ENCODE measurements at regions not wholly inside any gene's neighbourhood (a gene's known extent, or its start where the extent isn't known, plus 50 kb on each side); places are given as distances from the start of the nearest gene placed in this dataset.

DNA sequence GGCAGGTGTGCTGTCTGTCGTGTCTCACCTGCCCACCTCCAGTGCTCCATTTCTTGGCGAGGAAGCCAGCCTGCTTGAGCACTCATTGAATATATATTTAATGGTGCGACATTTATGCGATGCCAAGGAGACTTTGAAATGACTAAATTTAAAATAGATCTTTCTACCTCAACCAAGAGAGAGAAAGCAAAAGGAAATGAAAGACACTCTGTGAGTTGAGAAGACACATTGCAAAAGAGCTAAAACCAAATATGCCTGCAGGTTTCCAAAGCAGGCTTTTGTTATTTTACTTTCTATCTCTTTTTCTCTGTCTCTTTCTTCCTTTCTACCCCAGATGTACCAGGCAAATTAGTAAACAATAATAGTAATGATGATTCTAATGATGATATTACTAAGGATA, 53.6 kb upstream of the AOAH start:
- TF ChIP-seq TCF7L2 (IDR thresholded peaks at IDR 0.05; ENCODE audit: low read depth, low read length) (no peak), POLR2AphosphoS5 (IDR thresholded peaks at IDR 0.05; ENCODE audit: low read depth, low read length) (no peak), SIN3A (IDR thresholded peaks at IDR 0.05; ENCODE audit: borderline replicate concordance, insufficient read depth, low read depth, low read length) (no peak)
- TF ChIP-seq, protein P1, sequence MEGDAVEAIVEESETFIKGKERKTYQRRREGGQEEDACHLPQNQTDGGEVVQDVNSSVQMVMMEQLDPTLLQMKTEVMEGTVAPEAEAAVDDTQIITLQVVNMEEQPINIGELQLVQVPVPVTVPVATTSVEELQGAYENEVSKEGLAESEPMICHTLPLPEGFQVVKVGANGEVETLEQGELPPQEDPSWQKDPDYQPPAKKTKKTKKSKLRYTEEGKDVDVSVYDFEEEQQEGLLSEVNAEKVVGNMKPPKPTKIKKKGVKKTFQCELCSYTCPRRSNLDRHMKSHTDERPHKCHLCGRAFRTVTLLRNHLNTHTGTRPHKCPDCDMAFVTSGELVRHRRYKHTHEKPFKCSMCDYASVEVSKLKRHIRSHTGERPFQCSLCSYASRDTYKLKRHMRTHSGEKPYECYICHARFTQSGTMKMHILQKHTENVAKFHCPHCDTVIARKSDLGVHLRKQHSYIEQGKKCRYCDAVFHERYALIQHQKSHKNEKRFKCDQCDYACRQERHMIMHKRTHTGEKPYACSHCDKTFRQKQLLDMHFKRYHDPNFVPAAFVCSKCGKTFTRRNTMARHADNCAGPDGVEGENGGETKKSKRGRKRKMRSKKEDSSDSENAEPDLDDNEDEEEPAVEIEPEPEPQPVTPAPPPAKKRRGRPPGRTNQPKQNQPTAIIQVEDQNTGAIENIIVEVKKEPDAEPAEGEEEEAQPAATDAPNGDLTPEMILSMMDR (IDR thresholded peaks at IDR 0.05), result no peak
- TF ChIP-seq, protein P2, sequence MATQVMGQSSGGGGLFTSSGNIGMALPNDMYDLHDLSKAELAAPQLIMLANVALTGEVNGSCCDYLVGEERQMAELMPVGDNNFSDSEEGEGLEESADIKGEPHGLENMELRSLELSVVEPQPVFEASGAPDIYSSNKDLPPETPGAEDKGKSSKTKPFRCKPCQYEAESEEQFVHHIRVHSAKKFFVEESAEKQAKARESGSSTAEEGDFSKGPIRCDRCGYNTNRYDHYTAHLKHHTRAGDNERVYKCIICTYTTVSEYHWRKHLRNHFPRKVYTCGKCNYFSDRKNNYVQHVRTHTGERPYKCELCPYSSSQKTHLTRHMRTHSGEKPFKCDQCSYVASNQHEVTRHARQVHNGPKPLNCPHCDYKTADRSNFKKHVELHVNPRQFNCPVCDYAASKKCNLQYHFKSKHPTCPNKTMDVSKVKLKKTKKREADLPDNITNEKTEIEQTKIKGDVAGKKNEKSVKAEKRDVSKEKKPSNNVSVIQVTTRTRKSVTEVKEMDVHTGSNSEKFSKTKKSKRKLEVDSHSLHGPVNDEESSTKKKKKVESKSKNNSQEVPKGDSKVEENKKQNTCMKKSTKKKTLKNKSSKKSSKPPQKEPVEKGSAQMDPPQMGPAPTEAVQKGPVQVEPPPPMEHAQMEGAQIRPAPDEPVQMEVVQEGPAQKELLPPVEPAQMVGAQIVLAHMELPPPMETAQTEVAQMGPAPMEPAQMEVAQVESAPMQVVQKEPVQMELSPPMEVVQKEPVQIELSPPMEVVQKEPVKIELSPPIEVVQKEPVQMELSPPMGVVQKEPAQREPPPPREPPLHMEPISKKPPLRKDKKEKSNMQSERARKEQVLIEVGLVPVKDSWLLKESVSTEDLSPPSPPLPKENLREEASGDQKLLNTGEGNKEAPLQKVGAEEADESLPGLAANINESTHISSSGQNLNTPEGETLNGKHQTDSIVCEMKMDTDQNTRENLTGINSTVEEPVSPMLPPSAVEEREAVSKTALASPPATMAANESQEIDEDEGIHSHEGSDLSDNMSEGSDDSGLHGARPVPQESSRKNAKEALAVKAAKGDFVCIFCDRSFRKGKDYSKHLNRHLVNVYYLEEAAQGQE (IDR thresholded peaks at IDR 0.05; ENCODE audit: insufficient read depth in 1 of 2, low read depth in 2 of 2, low read length in 1 of 2), result no peak
- Histone ChIP-seq H3K9me3 (ENCODE audit: control insufficient read depth, insufficient read depth, low read depth, low read length) (no peaks in the 10 kb centered on the region), H3K27ac (ENCODE audit: low read length) (no peak overlapping the region), H3K36me3 (ENCODE audit: control insufficient read depth, insufficient read depth, low read length) (no peaks in the 10 kb centered on the region), H3K27me3 (ENCODE audit: control insufficient read depth, insufficient read depth, low read length) (no peaks in the 10 kb centered on the region), H3K4me3 (ENCODE audit: low read depth in 2 of 2, low read length in 2 of 2) (no peak overlapping the region), H3K4me1 (ENCODE audit: control insufficient read depth, insufficient read depth, low read length) (no peaks in the 10 kb centered on the region)
- no TSS peak for BruUV-seq (replicated peaks)
- in situ Hi-C loops (cut with HindIII; ENCODE audit: low pct_unique_long_range_greater_than_20kb, low sequenced_read_pairs) (no loop called here), intact Hi-C loops (cut with micrococcal nuclease; ENCODE audit: unreplicated experiment) (no loop called here)
- no peak for ATAC-seq
- DNase-seq (ENCODE audit: low read depth, low spot score), result no peak
- POLR2A ChIA-PET, result interaction anchor here (0.6 kb wide), 1 partner anchor 8 kb away, joined by 3 read pairs; no protein-coding TSS in a partner anchor
- CTCF ChIA-PET, result interaction anchor here (0.8 kb wide), 1 partner anchor 1270 kb away, joined by 4 read pairs; no protein-coding TSS in a partner anchor

DNA sequence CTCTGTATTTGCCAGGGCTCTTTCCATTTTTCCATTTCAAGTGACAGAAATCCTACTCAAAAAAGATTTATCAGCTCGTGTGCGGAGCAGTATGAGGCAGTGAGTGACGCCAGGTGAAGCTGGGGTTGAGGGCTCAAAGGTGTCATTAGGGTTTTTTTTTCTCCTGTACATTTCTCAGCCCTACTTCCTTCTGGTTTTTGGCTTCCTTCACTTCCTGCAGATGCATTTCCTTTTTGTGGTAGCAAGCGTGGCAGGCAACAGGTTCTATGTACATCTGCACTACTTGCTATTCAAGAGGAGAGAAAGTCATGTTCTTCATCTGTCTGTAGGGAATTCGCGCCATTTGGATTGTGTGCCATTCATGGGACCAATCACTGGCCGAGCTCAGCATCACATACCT, 52.8 kb upstream of the AOAH start:
- ChIA-PET CTCF (no interaction called here), POLR2A (no interaction called here)
- intact Hi-C loops (cut with micrococcal nuclease; ENCODE audit: unreplicated experiment) (no loop called here), in situ Hi-C loops (cut with HindIII; ENCODE audit: low pct_unique_long_range_greater_than_20kb, low sequenced_read_pairs) (no loop called here)
- H3K4me3 ChIP-seq (ENCODE audit: low read depth in 2 of 2, low read length in 2 of 2), result no peak overlapping the region
- no peaks in the 10 kb centered on the region for H3K27me3 ChIP-seq (ENCODE audit: control insufficient read depth, insufficient read depth, low read length)
- no peak for ATAC-seq
- DNase-seq (ENCODE audit: low read depth, low spot score), result no peak
- H3K9me3 ChIP-seq (ENCODE audit: control insufficient read depth, insufficient read depth, low read depth, low read length), result no peaks in the 10 kb centered on the region
- BruUV-seq (replicated peaks), result no TSS peak
- H3K27ac ChIP-seq (ENCODE audit: low read length), result no peak overlapping the region
- H3K36me3 ChIP-seq (ENCODE audit: control insufficient read depth, insufficient read depth, low read length), result no peaks in the 10 kb centered on the region
- TF ChIP-seq TCF7L2 (IDR thresholded peaks at IDR 0.05; ENCODE audit: low read depth, low read length), result no peak
- TF ChIP-seq, protein P1 (IDR thresholded peaks at IDR 0.05), result no peak
- TF ChIP-seq, protein P2 (IDR thresholded peaks at IDR 0.05; ENCODE audit: insufficient read depth in 1 of 2, low read depth in 2 of 2, low read length in 1 of 2), result no peak
- no peak for TF ChIP-seq POLR2AphosphoS5 (IDR thresholded peaks at IDR 0.05; ENCODE audit: low read depth, low read length)
- no peak for TF ChIP-seq SIN3A (IDR thresholded peaks at IDR 0.05; ENCODE audit: borderline replicate concordance, insufficient read depth, low read depth, low read length)
- H3K4me1 ChIP-seq (ENCODE audit: control insufficient read depth, insufficient read depth, low read length), result no peaks in the 10 kb centered on the region

All from Panc1 (cell line).